OCI-LY7 (cell line): ENCODE measurements at regions not wholly inside any gene's neighbourhood (a gene's known extent, or its start where the extent isn't known, plus 50 kb on each side); places are given as distances from the start of the nearest gene placed in this dataset.

ENCODE experiments used
- BruUV-seq: library from RNA; stranded (reverse); fragments of 400-500 nt; replicated peaks from 2 replicates; lab custom pipeline; 2021; lab: Mats Ljungman, UMichigan
- CTCF ChIA-PET: fragments of 300-600 bp; sonication (Branson Sonifier 250); formaldehyde crosslinking; loops from one replicate; lab custom pipeline; 2022; ENCODE audit warnings: antibody characterized with exemption; ENCODE audit not compliant: unreplicated experiment; lab: Charles Lee
- POLR2A ChIA-PET: fragments of 300-600 bp; sonication (Branson Sonifier 250); formaldehyde crosslinking; loops from one replicate; lab custom pipeline; 2022; ENCODE audit warnings: antibody characterized with exemption; lab: Charles Lee
- DNase-seq: peaks from one replicate; pipeline ENCODE4 v3.0.0-alpha.2; 2015; ENCODE audit warnings: low spot score
- H2AFZ ChIP-seq: fragments of 200-600 bp; sonication (generic), shearing (Covaris generic); 2 replicates; pipeline ENCODE4 v1.6.1; 2014; ENCODE audit warnings: mild to moderate bottlenecking, antibody characterized with exemption, low read length, moderate library complexity
- H3K27ac ChIP-seq: fragments of 200-600 bp; sonication (generic); 2 replicates; pipeline ENCODE4 v1.5.1; 2014; ENCODE audit warnings: mixed run types, low read depth, mild to moderate bottlenecking, moderate library complexity, low read length, inconsistent platforms; ENCODE audit not compliant: poor library complexity, severe bottlenecking
- H3K36me3 ChIP-seq: fragments of 200-600 bp; sonication (generic); 2 replicates; pipeline ENCODE4 v1.6.1; 2014; ENCODE audit warnings: mild to moderate bottlenecking, antibody characterized with exemption, low read length, moderate library complexity, mixed read lengths; ENCODE audit not compliant: insufficient read depth
- H3K4me1 ChIP-seq: fragments of 200-600 bp; sonication (generic); 2 replicates; pipeline ENCODE4 v1.5.1; 2014; ENCODE audit warnings: mild to moderate bottlenecking, low read length; ENCODE audit not compliant: insufficient read depth, poor library complexity, severe bottlenecking
- H3K4me2 ChIP-seq: fragments of 200-600 bp; sonication (generic); 2 replicates; pipeline ENCODE4 v1.6.1; 2014; ENCODE audit warnings: mild to moderate bottlenecking, low read length
- H3K4me3 ChIP-seq: fragments of 200-600 bp; sonication (generic); 2 replicates; pipeline ENCODE4 v1.5.1; 2014; ENCODE audit warnings: mild to moderate bottlenecking, low read depth, low read length; ENCODE audit not compliant: poor library complexity, severe bottlenecking
- H3K79me2 ChIP-seq: fragments of 200-600 bp; sonication (generic); 2 replicates; pipeline ENCODE4 v1.6.1; 2016; ENCODE audit warnings: low read depth, mild to moderate bottlenecking, low read length, moderate library complexity, mixed read lengths; ENCODE audit not compliant: insufficient read depth
- H3K9me2 ChIP-seq: fragments of 200-600 bp; sonication (generic); 2 replicates; pipeline ENCODE4 v1.6.1; 2016; ENCODE audit warnings: mild to moderate bottlenecking, low read length, mixed read lengths; ENCODE audit not compliant: insufficient read depth
- H3K9me3 ChIP-seq: fragments of 200-600 bp; sonication (generic); 2 replicates; pipeline ENCODE4 v1.6.1; 2014; ENCODE audit warnings: mild to moderate bottlenecking, mixed run types, low read length, mixed read lengths
- H4K20me1 ChIP-seq: fragments of 200-600 bp; sonication (generic); 2 replicates; pipeline ENCODE4 v1.6.1; 2014; ENCODE audit warnings: mild to moderate bottlenecking, antibody characterized with exemption, low read length, moderate library complexity, mixed read lengths; ENCODE audit not compliant: insufficient read depth
- EZH2phosphoT487 ChIP-seq: fragments of 200-600 bp; sonication (generic); IDR thresholded peaks from 2 replicates; pipeline ENCODE4 v1.6.1; 2018; ENCODE audit warnings: low read depth, borderline replicate concordance, mild to moderate bottlenecking, mixed run types, antibody characterized with exemption, low read length, moderate library complexity, mixed read lengths
- intact Hi-C: fragments of 100-400 bp; cut with micrococcal nuclease; formaldehyde crosslinking; loops from one replicate; pipeline ENCODE4 v1.10.0; 2022; ENCODE audit not compliant: unreplicated experiment
- TF ChIP-seq, protein P1 (sequence below): fragments of 200-600 bp; sonication (generic); conservative IDR thresholded peaks from 2 replicates; pipeline ENCODE4 v1.5.1; 2014; ENCODE audit warnings: mild to moderate bottlenecking, antibody characterized with exemption, low read length, moderate library complexity, mixed read lengths

DNA sequence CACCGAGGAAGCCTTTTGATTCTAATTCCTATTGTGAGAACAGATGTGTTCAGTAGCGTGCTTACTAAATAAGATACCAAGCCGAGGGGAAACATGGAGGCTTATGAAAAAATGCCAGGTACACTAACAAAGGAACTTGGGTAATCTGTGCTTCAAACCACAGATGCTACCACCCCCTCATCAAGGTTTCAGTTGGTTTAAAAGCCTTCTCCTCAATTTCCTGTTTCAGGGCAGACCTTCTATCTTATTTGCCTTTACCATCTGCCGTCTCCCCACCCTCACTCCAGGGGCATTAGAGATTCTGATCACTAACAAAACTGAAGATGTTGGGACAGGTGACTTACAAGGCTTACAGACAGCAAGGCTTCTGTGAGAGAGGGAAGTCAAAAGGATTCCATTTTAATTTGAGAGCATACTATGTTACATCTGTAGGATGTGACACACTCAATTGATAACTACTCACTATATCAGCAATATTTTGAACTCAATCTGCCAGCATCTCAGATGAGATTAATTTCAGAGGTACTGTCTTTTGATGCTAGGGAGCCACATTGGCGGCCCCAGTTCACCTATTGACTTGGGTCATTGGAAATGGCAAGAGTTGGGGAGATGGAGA is 60.6 kb upstream of the PLCL2 start:
- Histone ChIP-seq H4K20me1 (no peaks in the 10 kb centered on the region), H3K79me2 (no peaks in the 10 kb centered on the region), H3K4me1 (peaks cover 21% of the 10 kb centered on the region), H3K9me2 (no peaks in the 10 kb centered on the region), H3K9me3 (peaks cover 6% of the 10 kb centered on the region; the same call in 1 of the 2 replicates), H3K27ac (peak overlapping the region; percentile 20), H2AFZ (peak overlapping the region; percentile 74), H3K4me2 (peak overlapping the region; percentile 43), H3K36me3 (no peaks in the 10 kb centered on the region), H3K4me3 (peak overlapping the region; percentile 1)
- ChIA-PET CTCF (no interaction called here), POLR2A (interaction anchor here (0.5 to 2.5 kb wide), 6 partner anchors 13 to 85 kb away, joined by 3 to 7 read pairs (median 4); no protein-coding TSS in a partner anchor)
- intact Hi-C loops, result no loop called here
- TF ChIP-seq EZH2phosphoT487, result no peak
- TF ChIP-seq, protein P1, sequence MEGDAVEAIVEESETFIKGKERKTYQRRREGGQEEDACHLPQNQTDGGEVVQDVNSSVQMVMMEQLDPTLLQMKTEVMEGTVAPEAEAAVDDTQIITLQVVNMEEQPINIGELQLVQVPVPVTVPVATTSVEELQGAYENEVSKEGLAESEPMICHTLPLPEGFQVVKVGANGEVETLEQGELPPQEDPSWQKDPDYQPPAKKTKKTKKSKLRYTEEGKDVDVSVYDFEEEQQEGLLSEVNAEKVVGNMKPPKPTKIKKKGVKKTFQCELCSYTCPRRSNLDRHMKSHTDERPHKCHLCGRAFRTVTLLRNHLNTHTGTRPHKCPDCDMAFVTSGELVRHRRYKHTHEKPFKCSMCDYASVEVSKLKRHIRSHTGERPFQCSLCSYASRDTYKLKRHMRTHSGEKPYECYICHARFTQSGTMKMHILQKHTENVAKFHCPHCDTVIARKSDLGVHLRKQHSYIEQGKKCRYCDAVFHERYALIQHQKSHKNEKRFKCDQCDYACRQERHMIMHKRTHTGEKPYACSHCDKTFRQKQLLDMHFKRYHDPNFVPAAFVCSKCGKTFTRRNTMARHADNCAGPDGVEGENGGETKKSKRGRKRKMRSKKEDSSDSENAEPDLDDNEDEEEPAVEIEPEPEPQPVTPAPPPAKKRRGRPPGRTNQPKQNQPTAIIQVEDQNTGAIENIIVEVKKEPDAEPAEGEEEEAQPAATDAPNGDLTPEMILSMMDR, result no peak
- BruUV-seq, result no TSS peak
- peak; percentile 76 for DNase-seq

DNA sequence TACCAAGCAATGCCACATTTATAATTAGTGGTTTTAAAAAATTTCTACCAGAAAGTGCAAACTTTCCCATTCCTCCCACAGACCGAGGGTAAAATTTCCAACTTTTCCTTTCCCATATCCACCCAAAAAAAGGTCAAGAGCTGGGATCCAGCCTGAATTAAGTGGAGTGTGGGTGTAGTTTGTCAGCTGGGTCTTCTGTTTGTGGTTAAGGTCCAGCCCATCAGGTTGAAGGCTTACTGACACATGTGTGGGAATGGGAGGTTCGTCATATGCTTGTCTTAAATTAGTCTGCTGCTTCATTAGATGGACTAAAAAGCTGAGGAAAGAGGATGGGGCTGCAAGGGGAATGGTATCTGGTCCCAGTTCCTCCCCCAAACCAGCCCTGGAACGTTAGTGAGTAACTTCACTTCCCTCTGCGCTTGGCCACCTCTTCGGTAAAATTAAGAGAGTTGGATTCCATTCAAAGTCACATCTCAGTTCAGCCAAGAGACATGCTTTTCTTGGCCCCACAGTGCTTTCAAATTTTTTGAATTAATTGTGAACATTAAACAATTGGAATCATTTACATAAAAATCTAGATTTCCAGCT is 59.0 kb upstream of the PLCL2 start:
- intact Hi-C loops, result no loop called here
- POLR2A ChIA-PET, result interaction anchor here (1.0 to 1.1 kb wide), 2 partner anchors 9 to 15 kb away, joined by 3 read pairs; no protein-coding TSS in a partner anchor
- no peaks in the 10 kb centered on the region for H3K9me3 ChIP-seq

More for the DNA sequence above, 59.0 kb upstream of the PLCL2 start:
- no peaks in the 10 kb centered on the region for H4K20me1 ChIP-seq
- H2AFZ ChIP-seq, result no peak overlapping the region
- no peak overlapping the region for H3K27ac ChIP-seq
- no peaks in the 10 kb centered on the region for H3K9me2 ChIP-seq
- no peak overlapping the region for H3K4me3 ChIP-seq
- H3K4me2 ChIP-seq, result no peak overlapping the region
- peaks cover 19% of the 10 kb centered on the region for H3K4me1 ChIP-seq
- no TSS peak for BruUV-seq
- no peak for DNase-seq
- TF ChIP-seq, protein P1, result no peak
- H3K79me2 ChIP-seq, result no peaks in the 10 kb centered on the region
- no peaks in the 10 kb centered on the region for H3K36me3 ChIP-seq
- CTCF ChIA-PET, result no interaction called here
